Loucy (cell line): ENCODE measurements at regions not wholly inside any gene's neighbourhood (a gene's known extent, or its start where the extent isn't known, plus 50 kb on each side); places are given as distances from the start of the nearest gene placed in this dataset.
"Not testable (repeated sequence)": the region's sequence is repeated elsewhere in the genome, so short reads cannot be mapped to it uniquely, and the experiment has no call there.

ENCODE experiments used
- H2AFZ ChIP-seq: fragments of 200-600 bp; sonication (generic); 2 replicates; pipeline ENCODE4 v1.6.0; 2016; ENCODE audit warnings: antibody characterized with exemption, mild to moderate bottlenecking, low read length, moderate library complexity
- H3F3A ChIP-seq: fragments of 200-600 bp; 2 replicates; pipeline ENCODE4 v1.6.0; 2016; ENCODE audit warnings: antibody characterized with exemption, low read depth, mild to moderate bottlenecking
- H3K27me3 ChIP-seq: fragments of 200-600 bp; sonication (generic); 2 replicates; pipeline ENCODE4 v1.6.1; 2014; ENCODE audit warnings: low read length, mild to moderate bottlenecking; ENCODE audit not compliant: insufficient read depth, poor library complexity, severe bottlenecking
- H3K36me3 ChIP-seq: fragments of 200-600 bp; sonication (generic); 2 replicates; pipeline ENCODE4 v1.6.1; 2016; ENCODE audit warnings: low read length; ENCODE audit not compliant: insufficient read depth
- H3K4me1 ChIP-seq: fragments of 200-600 bp; sonication (generic); 2 replicates; pipeline ENCODE4 v1.5.1; 2014; ENCODE audit warnings: low read length, mild to moderate bottlenecking; ENCODE audit not compliant: insufficient read depth, poor library complexity, severe bottlenecking
- H3K4me2 ChIP-seq: fragments of 200-600 bp; sonication (generic); 2 replicates; pipeline ENCODE4 v1.6.0; 2014; ENCODE audit warnings: antibody characterized with exemption, low read length, low read depth, mild to moderate bottlenecking; ENCODE audit not compliant: poor library complexity, severe bottlenecking
- H3K4me3 ChIP-seq: fragments of 200-600 bp; sonication (generic); 2 replicates; pipeline ENCODE4 v1.5.1; 2014; ENCODE audit warnings: low read length, mild to moderate bottlenecking, mixed read lengths; ENCODE audit not compliant: poor library complexity, severe bottlenecking
- H3K79me2 ChIP-seq: fragments of 200-600 bp; sonication (generic); 2 replicates; pipeline ENCODE4 v1.6.1; 2014; ENCODE audit warnings: low read length; ENCODE audit not compliant: insufficient read depth
- H3K9ac ChIP-seq: fragments of 200-600 bp; sonication (generic); 2 replicates; pipeline ENCODE4 v1.6.0; 2014; ENCODE audit warnings: mild to moderate bottlenecking, low read depth, low read length, moderate library complexity; ENCODE audit not compliant: poor library complexity, severe bottlenecking
- H3K9me2 ChIP-seq: fragments of 200-600 bp; sonication (generic); replicated peaks from 2 replicates; pipeline ENCODE4 v1.6.1; 2016; ENCODE audit warnings: low read depth, low read length, mixed read lengths
- H3K9me3 ChIP-seq: fragments of 200-600 bp; sonication (generic); 2 replicates; pipeline ENCODE4 v1.6.1; 2014; ENCODE audit warnings: mild to moderate bottlenecking, antibody characterized with exemption, low read length, low read depth; ENCODE audit not compliant: insufficient read depth
- H4K20me1 ChIP-seq: fragments of 200-600 bp; sonication (generic); 2 replicates; pipeline ENCODE4 v1.6.0; 2014; ENCODE audit warnings: antibody characterized with exemption, low read length, mild to moderate bottlenecking; ENCODE audit not compliant: insufficient read depth, poor library complexity, severe bottlenecking
- EZH2phosphoT487 ChIP-seq: fragments of 200-600 bp; IDR thresholded peaks from 2 replicates; pipeline ENCODE4 v1.6.1; 2018; ENCODE audit warnings: antibody characterized with exemption, mild to moderate bottlenecking, moderate library complexity, borderline replicate concordance
- TF ChIP-seq, protein P1 (sequence below): fragments of 200-600 bp; sonication (generic); conservative IDR thresholded peaks from 2 replicates; pipeline ENCODE4 v1.5.1; 2014; ENCODE audit warnings: mild to moderate bottlenecking, antibody characterized with exemption, low read length

DNA sequence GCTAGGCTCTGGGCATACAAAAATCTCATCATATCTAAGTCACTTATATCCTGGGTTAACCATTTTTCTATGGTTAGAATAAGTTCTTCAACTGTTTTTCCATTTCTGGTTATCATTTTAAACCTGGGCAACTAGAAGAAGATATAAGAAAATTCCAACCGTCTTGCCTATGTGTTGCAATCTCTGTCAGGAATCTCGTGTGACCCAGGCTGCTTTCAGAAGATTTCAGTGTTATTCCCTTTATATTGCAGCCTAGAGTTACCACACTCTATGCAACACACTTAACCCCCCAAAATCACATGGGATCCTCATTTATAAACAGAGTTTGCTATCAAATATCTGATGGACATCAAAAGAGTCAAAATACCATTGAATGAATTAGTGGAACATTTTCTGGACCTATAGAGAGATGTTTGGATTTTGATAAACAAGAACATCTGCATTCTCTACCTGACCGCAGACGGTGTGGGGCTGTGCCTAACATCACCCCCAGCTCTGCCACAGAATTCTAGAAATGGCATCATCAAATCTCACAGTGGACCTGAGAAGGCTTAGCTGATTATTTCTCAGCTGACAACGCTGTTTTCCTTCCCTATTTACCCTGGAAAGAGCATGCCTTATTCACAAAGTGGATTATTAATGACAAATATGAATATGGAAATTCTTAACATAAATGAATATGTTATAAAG, 515.7 kb downstream of the NTRK3 start:
- Histone ChIP-seq H3K9me2 (no peaks in the 10 kb centered on the region), H3K4me2 (no peak overlapping the region), H3K36me3 (no peaks in the 10 kb centered on the region), H3K79me2 (no peaks in the 10 kb centered on the region), H3K4me1 (no peaks in the 10 kb centered on the region), H3K9ac (no peak overlapping the region), H3K4me3 (no peak overlapping the region), H3K27me3 (no peaks in the 10 kb centered on the region), H4K20me1 (no peaks in the 10 kb centered on the region), H2AFZ (no peak overlapping the region), H3K9me3 (no peaks in the 10 kb centered on the region), H3F3A (no peaks in the 10 kb centered on the region)
- TF ChIP-seq, protein P1, sequence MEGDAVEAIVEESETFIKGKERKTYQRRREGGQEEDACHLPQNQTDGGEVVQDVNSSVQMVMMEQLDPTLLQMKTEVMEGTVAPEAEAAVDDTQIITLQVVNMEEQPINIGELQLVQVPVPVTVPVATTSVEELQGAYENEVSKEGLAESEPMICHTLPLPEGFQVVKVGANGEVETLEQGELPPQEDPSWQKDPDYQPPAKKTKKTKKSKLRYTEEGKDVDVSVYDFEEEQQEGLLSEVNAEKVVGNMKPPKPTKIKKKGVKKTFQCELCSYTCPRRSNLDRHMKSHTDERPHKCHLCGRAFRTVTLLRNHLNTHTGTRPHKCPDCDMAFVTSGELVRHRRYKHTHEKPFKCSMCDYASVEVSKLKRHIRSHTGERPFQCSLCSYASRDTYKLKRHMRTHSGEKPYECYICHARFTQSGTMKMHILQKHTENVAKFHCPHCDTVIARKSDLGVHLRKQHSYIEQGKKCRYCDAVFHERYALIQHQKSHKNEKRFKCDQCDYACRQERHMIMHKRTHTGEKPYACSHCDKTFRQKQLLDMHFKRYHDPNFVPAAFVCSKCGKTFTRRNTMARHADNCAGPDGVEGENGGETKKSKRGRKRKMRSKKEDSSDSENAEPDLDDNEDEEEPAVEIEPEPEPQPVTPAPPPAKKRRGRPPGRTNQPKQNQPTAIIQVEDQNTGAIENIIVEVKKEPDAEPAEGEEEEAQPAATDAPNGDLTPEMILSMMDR: no peak
- TF ChIP-seq EZH2phosphoT487: no peak

DNA sequence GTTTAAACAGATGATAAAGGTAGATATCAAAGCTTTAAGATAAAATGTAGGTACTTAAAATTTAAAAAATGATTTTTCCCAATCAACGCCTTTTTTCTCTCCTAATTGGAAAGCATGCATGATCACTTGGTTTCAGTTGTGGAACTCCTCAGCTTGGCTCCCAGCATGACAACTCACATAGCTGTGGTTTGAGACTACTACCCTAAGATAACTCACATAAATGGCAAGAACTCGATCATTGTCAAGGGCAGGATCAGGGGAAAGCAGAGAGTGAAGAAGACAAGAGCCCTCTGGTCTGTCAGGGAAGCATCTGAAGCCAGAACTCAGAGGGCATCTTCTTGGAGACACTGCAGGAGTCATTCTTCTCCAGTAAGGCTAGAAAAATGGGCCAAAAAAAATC, 516.7 kb downstream of the NTRK3 start:
- no peaks in the 10 kb centered on the region for H3F3A ChIP-seq
- H4K20me1 ChIP-seq: no peaks in the 10 kb centered on the region
- H3K79me2 ChIP-seq: no peaks in the 10 kb centered on the region
- H3K36me3 ChIP-seq: no peaks in the 10 kb centered on the region
- H3K27me3 ChIP-seq: no peaks in the 10 kb centered on the region
- no peaks in the 10 kb centered on the region for H3K9me2 ChIP-seq
- no peak overlapping the region for H3K4me2 ChIP-seq
- no peak overlapping the region for H2AFZ ChIP-seq
- H3K9me3 ChIP-seq: no peaks in the 10 kb centered on the region
- H3K4me3 ChIP-seq: no peak overlapping the region
- no peak overlapping the region for H3K9ac ChIP-seq
- TF ChIP-seq EZH2phosphoT487: no peak
- TF ChIP-seq, protein P1: no peak
- no peaks in the 10 kb centered on the region for H3K4me1 ChIP-seq

DNA sequence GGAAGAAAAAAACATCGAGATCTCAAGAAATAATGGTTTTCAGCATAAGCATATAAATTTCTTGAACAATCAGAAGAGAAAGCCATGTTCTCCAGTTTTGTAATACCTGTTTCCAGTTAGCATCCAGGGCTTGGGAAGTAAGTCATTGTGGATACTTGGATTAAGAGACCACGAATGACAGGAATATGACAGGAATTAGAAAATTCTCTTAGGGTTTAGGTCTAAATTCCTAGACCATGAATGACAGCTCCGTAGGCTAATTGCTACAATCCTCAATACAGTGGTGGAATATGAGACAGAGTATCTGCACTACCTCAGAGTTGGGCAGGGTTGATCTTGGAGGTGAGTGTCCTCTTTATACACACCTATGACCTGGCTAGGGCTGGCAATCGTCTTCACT, 517.5 kb downstream of the NTRK3 start:
- no peaks in the 10 kb centered on the region for H4K20me1 ChIP-seq
- TF ChIP-seq, protein P1: no peak
- TF ChIP-seq EZH2phosphoT487: no peak

DNA sequence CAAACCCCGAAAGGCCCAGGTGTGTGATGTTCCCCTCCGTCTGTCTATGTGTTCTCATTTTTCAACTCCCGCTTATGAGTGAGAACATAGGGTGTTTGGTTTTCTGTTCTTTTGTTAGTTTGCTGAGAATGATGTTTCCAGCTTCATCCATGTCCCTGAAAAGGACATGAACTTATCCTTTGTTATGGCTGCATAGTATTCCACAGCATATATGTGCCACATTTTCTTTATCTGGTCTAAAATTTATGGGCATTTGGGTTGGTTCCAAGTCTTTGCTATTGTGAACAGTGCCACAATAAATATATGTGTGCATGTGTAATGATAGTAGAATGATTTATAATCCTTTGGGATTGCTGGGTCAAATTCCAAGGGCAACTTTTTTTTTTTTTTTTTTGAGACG, 519.1 kb downstream of the NTRK3 start:
- not testable (repeated sequence) for H3K27me3 ChIP-seq, H3K9ac ChIP-seq, H3K9me2 ChIP-seq, H2AFZ ChIP-seq, H3K9me3 ChIP-seq, H3K4me3 ChIP-seq, H3K79me2 ChIP-seq, H4K20me1 ChIP-seq, H3F3A ChIP-seq, H3K36me3 ChIP-seq, H3K4me1 ChIP-seq, H3K4me2 ChIP-seq

More for the DNA sequence above, 517.5 kb downstream of the NTRK3 start:
- Histone ChIP-seq H3F3A (no peaks in the 10 kb centered on the region), H3K79me2 (no peaks in the 10 kb centered on the region), H3K27me3 (no peaks in the 10 kb centered on the region), H2AFZ (no peak overlapping the region), H3K9me3 (no peaks in the 10 kb centered on the region), H3K4me1 (no peaks in the 10 kb centered on the region), H3K4me2 (no peak overlapping the region), H3K4me3 (no peak overlapping the region), H3K9ac (no peak overlapping the region), H3K36me3 (no peaks in the 10 kb centered on the region), H3K9me2 (no peaks in the 10 kb centered on the region)
